Ovary (tissue), 7 donors: ENCODE measurements at regions not wholly inside any gene's neighbourhood (a gene's known extent, or its start where the extent isn't known, plus 50 kb on each side); places are given as distances from the start of the nearest gene placed in this dataset.

Experiments used
- DNase-seq, 5 donors: peaks; one replicate each; pipeline ENCODE4 v3.0.0-alpha.2; 2019 to 2020
- H3K27ac ChIP-seq, 2 donors: fragments of 200-600 bp; one replicate each; pipeline versions ENCODE4 v1.5.1 to v1.8.0; 2019 to 2022
- H3K27me3 ChIP-seq: fragments of 200-600 bp; one replicate; pipeline ENCODE4 v1.8.0; 2022
- H3K36me3 ChIP-seq: fragments of 200-600 bp; sonication (generic); one replicate; pipeline ENCODE4 v1.5.1; 2019
- H3K4me1 ChIP-seq: one replicate; pipeline ENCODE4 v1.8.1; 2013; ENCODE audit warnings: mild to moderate bottlenecking, moderate library complexity; ENCODE audit not compliant: insufficient read depth
- H3K4me3 ChIP-seq: fragments of 200-600 bp; sonication (generic); one replicate; pipeline ENCODE4 v1.5.1; 2017
- H3K9me3 ChIP-seq, 2 donors: fragments of 200-600 bp in 1 of 2; sonication (generic) in 1 of 2; one replicate each; pipeline versions ENCODE4 v1.5.1 to v1.8.1; 2013 to 2019; ENCODE audit warnings: mild to moderate bottlenecking in 1 of 2, moderate library complexity in 1 of 2
- CTCF ChIP-seq, 3 donors: fragments of 450-650 bp in 2 of 3; fragments of 200-600 bp in 1 of 3; IDR thresholded peaks; one replicate each; pipeline versions ENCODE4 v1.5.1 to v1.8.0; 2016 to 2022; ENCODE audit warnings: antibody characterized with exemption in 3 of 3, mild to moderate bottlenecking in 1 of 3
- EP300 ChIP-seq: sonication (generic); formaldehyde crosslinking; IDR thresholded peaks from one replicate; pipeline ENCODE4 v1.6.1; 2017; ENCODE audit warnings: antibody characterized with exemption
- POLR2A ChIP-seq: fragments of 450-650 bp; IDR thresholded peaks from one replicate; pipeline ENCODE4 v1.6.1; 2017; ENCODE audit warnings: antibody characterized with exemption, mild to moderate bottlenecking, moderate library complexity
- WGBS, 3 donors: extraction: QIAGEN DNeasy Blood & Tissue Kit in 1 of 3; methylation state at CpG; one replicate each; pipeline versions ENCODE4 v1.1.5 to v1.1.7; 2013 to 2017; 5-methylcytosine and 5-hydroxymethylcytosine counted together
- intact Hi-C, 4 donors: fragments of 100-400 bp; cut with DNase I; formaldehyde crosslinking; loops; one replicate each; pipeline versions ENCODE4 v1.11.0 to v1.15.1; 2022 to 2023
- donor health status: DM: no; HTN: no; CAD: no; lungs with moderate emphysema.
- donor health status: DM: no; HTN: no; CAD: no.
- donor health status: Bipolar disorder and iron deficiency.
- donor health status: DM: no; HTN: no; CAD: no.
- donor health status: DM: yes; HTN: yes; CAD: no.

GRCh38 chr15:66935688-66936087 lies 129.7 kb upstream of the SMAD3 start:
- WGBS, 3 donors, result 58 to 70% (median 62%) methylated on average over 7 of the region's 7 CpGs

DNA sequence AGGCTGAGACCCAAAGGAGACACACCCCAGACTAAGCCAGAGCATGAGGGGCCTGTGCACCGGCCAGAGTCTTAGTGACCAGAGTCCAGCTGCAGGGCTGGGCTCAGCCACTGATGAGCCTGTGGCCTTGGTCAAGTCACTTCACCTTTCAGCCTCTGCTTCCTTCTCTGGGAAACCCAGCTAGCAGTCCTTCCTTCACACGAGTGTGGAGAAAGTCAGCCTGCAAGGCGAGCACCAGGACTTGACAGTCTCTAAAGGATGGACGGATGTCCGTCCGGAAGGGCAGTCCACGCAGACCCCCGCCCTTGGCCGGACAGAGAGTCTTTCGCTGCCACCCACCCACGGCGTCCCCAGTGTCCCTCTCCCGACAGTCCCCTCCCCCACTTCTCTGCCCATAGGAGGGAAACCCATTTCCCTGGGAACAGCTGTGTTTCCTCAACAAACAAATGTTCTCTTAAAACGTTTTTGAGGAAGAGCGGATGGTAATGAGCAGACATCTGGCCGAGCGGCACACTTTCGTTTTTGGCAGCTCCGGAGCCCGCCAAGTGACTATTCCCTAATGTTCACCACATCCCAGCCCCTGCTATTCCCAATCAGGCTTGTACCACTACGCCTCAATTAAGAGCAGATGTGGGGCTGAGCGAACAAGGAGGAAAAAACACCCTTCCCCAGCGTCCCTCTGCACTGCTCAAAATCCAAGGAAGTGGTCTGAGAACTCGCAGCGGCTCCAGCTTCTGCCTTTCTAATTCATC lies 129.1 kb upstream of the SMAD3 start:
- peak overlapping the region in 1 of 2 donors; percentile 61 for H3K27ac ChIP-seq
- no peaks in the 10 kb centered on the region for H3K27me3 ChIP-seq
- H3K36me3 ChIP-seq, result no peaks in the 10 kb centered on the region
- H3K9me3 ChIP-seq, result no peaks in the 10 kb centered on the region
- intact Hi-C loops, result no loop called here
- peak; percentile 36 to 63 (median 48) for DNase-seq
- peaks cover 7% of the 10 kb centered on the region for H3K4me1 ChIP-seq
- WGBS, 3 donors, result 9 to 20% (median 17%) methylated on average over 25 of the region's 25 CpGs
- TF ChIP-seq EP300 (no peak), CTCF (IDR thresholded peaks at IDR 0.05) (no peak), POLR2A (no peak)
- peak overlapping the region; percentile 36 for H3K4me3 ChIP-seq

More at GRCh38 chr15:66935688-66936087, 129.7 kb upstream of the SMAD3 start:
- Histone ChIP-seq H3K27ac (no peak overlapping the region), H3K4me3 (no peak overlapping the region), H3K27me3 (no peaks in the 10 kb centered on the region), H3K9me3 (no peaks in the 10 kb centered on the region), H3K36me3 (no peaks in the 10 kb centered on the region), H3K4me1 (peaks cover 7% of the 10 kb centered on the region)
- no peak for DNase-seq
- intact Hi-C loops, result no loop called here
- no peak for TF ChIP-seq EP300
- TF ChIP-seq CTCF (IDR thresholded peaks at IDR 0.05), result no peak
- no peak for TF ChIP-seq POLR2A

DNA sequence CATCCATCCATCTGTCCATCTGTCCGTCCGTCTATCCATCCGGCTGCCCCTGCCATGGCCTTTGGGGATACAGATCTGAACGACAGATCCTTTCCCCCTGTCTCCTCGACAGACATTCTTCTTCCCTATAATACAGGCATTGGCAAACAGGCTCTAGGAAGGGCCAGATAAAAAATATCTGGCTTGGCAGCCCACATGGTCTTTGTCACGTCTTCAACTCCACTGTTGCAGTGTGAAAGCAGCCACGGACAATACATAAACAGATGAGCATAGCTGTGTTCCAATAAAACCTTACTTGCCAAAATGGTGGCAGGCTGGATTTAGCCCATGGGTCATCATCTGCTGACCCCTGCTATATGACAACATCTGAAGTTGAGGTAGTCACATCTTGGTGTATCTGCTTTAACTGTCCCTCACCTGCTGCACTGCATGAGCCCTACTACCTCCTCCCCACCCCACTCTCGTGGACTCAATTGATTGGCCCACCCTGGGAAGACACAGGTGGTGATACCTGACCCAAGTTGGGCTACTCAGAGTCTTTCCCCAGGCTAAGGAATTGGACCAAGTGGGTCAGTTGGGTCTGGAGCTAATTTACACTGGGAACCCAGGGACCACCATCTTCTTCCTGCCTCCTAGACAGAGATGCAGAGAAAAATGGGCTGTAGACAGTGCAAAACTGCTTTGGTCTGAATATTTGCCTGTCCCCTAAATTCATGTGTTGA lies 128.4 kb upstream of the SMAD3 start:
- Histone ChIP-seq H3K4me1 (peaks cover 6% of the 10 kb centered on the region), H3K9me3 (no peaks in the 10 kb centered on the region), H3K27me3 (no peaks in the 10 kb centered on the region), H3K36me3 (no peaks in the 10 kb centered on the region), H3K4me3 (peak overlapping the region; percentile 36), H3K27ac (no peak overlapping the region)
- intact Hi-C loops, result no loop called here
- 20 to 22% (median 21%) methylated on average over 8 of the region's 8 CpGs for WGBS, 3 donors
- no peak for DNase-seq
- TF ChIP-seq POLR2A (no peak), CTCF (IDR thresholded peaks at IDR 0.05) (no peak), EP300 (no peak)

GRCh38 chr15:66937588-66937987 lies 127.8 kb upstream of the SMAD3 start:
- DNase-seq, result no peak
- WGBS, 3 donors, result 75 to 97% (median 94%) methylated on average over 3 of the region's 3 CpGs
- Histone ChIP-seq H3K36me3 (no peaks in the 10 kb centered on the region), H3K4me1 (peaks cover 2% of the 10 kb centered on the region), H3K9me3 (no peaks in the 10 kb centered on the region), H3K27ac (no peak overlapping the region), H3K27me3 (no peaks in the 10 kb centered on the region), H3K4me3 (no peak overlapping the region)
- TF ChIP-seq POLR2A (no peak), EP300 (no peak), CTCF (IDR thresholded peaks at IDR 0.05) (no peak)
- intact Hi-C loops, result no loop called here
